Right lobe of liver (tissue), 4 donors: ENCODE measurements at regions not wholly inside any gene's neighbourhood (a gene's known extent, or its start where the extent isn't known, plus 50 kb on each side); places are given as distances from the start of the nearest gene placed in this dataset.

ENCODE experiments used
- CTCF ChIP-seq, 4 donors: fragments of 200-600 bp in 3 of 4; fragments of 450-650 bp in 1 of 4; IDR thresholded peaks; one replicate each; pipeline versions ENCODE4 v1.5.1 to v1.8.0; 2016 to 2022; ENCODE audit warnings: antibody characterized with exemption in 4 of 4, mild to moderate bottlenecking in 2 of 4
- POLR2A ChIP-seq: fragments of 450-650 bp; IDR thresholded peaks from one replicate; pipeline ENCODE4 v1.6.1; 2017; ENCODE audit warnings: antibody characterized with exemption, mild to moderate bottlenecking
- donor health status: DM: no; HTN: no; CAD: no.
- donor health status: DM: no; HTN: no; CAD: no.
- donor health status: DM: no; HTN: yes; CAD: no.

GRCh38 chrX:42710452-42710851 is 67.5 kb downstream of the PPP1R2C start:
- TF ChIP-seq CTCF (IDR thresholded peaks at IDR 0.05) (no peak), POLR2A (no peak)
